GM21423 (cell line): ENCODE measurements at regions not wholly inside any gene's neighbourhood (a gene's known extent, or its start where the extent isn't known, plus 50 kb on each side); places are given as distances from the start of the nearest gene placed in this dataset.

Experiments
- ATAC-seq: cut with Tn5 transposase; IDR thresholded peaks from one replicate; pipeline ENCODE4 v1.9.1; 2021; ENCODE audit warnings: mild to moderate bottlenecking, moderate library complexity; ENCODE audit not compliant: unreplicated experiment

DNA sequence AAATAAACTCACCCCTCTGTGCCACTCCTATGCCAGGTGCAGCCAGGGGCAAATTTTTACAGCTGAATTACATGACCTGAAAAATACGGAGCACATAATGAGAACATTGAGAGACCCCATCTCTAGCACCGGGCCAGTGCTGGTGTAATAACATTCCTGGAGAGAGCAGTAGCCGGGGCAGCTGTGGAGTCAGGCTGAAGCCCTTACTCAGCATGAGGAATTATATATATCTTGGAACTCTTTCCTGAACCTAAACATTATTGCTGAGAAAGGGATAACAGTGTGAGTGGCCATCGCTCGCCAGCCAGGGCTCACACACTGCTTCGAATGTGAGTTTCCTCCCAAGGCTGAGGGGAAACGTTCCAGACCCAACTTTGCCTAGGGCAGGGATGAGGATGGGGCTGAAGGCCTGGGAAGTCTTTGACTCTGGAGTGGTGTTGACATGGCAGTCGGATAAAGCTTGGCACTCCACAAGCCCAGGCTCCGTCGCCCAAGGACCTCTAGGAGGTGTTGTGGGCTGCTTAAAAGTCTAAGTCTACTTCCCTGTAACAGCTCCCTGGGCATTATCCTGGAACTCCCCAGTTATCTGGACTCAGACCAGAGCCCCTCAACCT lies 269.8 kb downstream of the CDC5L start:
- ATAC-seq, result no peak

GRCh38 chr6:44658571-44658970 lies 271.1 kb downstream of the CDC5L start:
- ATAC-seq, result no peak

DNA sequence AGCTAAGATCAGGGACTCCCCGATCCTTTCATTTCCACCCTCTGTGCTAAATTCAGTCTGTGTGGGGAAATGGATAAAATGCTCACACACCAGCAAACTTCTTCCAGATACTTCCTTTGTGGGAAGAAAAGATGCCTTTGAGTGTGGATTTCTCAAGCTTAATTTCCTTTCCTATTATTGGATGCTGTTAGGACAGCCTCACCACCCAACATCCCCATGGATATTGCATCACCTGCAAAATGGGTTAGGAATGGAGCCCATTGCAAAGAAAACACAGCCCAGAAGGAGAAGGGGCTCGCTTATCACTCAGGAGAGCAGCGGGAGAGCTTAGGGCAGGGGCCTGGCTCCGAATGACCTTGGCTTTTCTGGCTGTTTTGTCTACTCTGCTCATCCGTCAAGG lies 272.2 kb downstream of the CDC5L start:
- no peak for ATAC-seq

DNA sequence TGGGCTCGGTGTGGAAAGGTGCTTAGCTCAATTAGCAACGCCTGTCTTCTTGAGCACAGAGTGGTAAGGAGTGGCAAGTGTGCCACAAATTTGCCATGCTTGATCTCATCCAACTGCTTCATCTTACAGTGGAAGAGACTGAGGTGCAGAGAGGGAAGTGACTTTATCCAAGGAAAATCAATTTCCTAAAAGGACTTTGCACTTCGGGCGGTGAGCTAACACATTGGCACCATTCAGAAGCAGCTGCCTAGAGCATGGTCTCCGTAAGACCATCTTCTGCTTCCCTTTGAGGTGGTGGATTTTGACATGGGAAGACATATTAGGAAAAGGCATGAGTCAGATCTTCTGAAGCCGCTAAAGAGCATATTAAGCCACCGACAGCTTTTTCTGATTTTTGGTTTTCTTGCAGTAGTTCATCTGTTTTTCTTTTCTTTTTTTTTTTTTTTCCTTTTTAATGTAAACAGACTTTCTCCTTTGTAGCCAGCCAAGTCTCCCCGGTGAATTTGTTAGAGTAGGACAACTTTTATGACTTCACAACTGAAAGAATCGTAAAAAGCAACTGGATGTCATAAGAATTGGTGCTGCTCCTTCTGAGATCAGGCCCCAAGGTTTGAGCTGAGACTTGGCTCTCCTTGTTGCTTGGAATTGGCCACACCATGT lies 273.2 kb downstream of the CDC5L start:
- no peak for ATAC-seq

- no peak for ATAC-seq
Observed at GRCh38 chr6:44661221-44662008, 273.9 kb downstream of the CDC5L start.

- ATAC-seq, result no peak
Observed at GRCh38 chr6:44662461-44663121, 275.1 kb downstream of the CDC5L start.

DNA sequence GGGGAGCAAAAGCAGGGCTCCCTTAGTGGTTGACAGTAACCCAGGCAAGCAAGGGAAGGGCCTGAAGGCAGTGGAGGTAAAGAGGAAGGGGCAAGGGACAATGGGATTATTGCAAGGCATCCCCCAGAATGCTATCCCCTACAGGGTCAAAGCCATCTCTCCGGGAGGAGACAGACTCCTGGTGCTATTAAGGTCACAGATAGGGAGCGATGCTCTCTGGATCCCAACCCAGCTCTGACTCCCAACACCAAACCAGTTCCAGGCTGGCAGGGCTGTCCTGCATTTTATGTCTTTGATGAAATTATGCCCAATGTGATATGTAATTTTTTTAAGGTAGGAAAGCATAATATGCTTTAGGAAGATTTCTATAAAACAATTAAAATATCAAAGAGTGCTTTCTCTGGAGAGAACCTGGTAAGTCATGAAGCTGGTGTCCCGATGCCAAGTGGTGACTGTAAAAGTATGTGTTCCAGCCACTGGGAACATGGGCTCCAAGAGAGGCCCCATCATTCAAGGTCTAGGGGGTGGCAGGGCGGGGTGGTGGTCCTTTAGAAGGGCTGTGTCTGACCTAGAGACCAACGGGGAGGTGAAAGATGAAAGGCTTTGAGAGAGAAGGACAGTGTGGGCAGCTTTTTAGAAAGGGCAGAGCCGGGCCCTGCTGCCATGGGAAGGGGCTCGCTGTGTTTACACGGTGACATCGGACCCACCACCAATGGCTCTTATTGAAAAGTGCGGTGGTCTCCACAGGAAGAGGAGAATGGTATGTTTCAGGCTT lies 276.5 kb downstream of the CDC5L start:
- ATAC-seq, result no peak

DNA sequence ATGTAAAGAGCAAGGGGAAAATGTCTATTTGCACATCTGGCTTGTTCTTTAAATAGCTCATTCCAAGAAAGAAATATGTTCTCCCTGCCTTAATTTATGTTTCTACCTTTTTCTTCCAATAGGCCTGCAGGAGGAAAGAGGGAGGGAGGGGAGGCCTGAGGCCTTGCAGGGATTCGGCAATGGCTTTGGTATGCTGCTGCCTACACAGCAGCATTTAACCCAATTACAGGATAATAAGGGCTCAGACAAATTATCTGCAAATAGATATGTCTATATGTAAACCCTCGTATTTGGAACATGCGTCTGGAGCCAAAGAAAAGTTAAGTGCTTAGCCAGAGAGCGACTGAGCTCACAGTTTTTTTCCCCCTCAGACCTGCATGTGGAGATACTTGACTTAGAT lies 277.2 kb downstream of the CDC5L start:
- ATAC-seq, result no peak

DNA sequence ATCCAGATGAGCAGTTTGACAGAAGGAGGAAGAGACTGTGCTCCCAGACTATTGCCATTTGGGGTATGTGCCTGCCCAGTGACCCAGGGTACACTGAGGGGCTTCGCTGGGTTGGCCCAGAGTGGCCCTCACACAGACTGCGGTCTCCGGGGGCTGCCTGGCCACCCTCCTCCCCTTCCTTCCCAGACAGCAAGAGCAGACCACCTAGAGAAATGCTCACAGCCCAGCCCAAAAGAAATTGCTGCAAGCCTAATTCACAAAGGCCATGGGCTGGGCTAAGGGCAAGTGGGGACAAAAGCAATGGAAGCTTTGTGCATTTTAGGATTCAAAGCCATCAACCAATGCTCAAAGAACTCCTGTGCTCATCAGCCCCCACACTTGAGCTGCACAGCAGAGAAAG lies 277.6 kb downstream of the CDC5L start:
- ATAC-seq, result no peak

DNA sequence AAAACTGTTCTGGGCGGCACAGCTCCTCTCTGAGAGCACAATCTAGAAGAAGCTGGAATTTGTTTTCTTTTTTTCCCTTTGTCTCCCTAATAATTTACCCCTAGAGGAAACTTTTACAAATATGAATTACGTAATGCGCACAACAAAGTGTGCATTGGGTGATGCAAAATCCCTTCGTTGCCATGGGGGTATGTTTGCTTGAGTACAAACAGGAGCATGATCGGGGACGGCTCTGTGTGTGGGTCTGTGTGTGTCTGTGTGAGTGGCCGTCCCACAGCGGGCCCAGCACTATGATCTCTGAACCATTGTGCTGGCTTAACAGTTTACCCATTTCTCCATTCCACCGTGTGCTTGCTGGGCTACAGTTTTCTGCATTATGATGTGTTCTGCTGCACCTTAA lies 278.2 kb downstream of the CDC5L start:
- ATAC-seq, result no peak

GRCh38 chr6:44666324-44666723 lies 278.8 kb downstream of the CDC5L start:
- ATAC-seq, result no peak

DNA sequence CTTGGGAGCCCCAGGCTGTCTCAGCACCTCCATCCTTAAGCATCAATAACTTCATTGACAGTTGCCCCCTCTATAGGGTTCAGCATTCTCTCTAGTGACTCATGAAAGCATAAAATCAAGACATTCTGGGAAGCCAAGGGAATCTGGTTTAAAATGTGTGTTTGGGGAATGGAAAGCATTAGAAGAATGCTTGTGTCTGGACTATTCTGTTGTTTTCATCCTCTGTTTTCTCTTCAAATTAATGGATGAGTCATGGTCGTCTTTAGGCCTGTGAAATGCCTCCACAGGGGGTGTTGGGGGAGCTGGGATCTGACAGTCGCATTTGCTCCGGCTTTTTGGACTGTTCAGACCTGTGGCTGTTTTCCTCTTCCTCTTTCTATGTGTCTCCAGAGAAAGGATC lies 279.7 kb downstream of the CDC5L start:
- no peak for ATAC-seq

DNA sequence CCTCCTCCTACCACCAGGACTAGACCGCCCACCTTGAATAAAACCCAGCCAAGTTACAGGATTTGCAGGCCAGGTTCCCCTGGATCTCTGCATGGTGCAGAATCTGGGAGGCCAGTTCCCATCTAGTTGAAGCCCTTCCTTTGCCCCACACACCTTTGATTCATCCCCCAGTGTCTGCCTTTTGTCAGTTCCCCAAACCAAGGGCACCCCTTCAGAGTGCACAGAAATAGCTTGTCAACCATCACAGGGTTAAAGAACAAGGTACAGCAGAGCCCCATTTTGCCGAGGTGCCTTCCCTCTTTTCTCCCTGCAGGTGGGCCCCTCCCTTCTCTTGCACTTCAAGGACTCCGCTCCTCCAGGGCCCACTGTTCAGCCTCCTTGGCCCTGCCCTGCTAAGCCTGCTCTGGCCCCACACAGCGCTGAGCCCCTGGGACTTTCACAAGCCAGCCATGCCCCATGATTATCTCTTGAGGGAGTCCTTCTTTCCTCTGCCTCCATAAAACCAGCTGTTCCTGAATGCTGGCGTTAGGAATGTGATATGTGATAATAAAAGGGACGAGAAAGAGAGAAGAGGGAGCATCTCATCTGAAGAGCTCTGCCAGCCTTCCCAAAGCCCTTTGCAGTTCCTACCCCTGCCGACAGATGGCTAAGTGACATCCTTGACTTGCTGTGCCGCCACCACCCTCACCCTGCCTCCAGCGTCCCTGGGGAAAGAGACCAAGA lies 280.3 kb downstream of the CDC5L start:
- ATAC-seq, result no peak

- no peak for ATAC-seq
Observed at GRCh38 chr6:44668391-44668930, 281.0 kb downstream of the CDC5L start.

DNA sequence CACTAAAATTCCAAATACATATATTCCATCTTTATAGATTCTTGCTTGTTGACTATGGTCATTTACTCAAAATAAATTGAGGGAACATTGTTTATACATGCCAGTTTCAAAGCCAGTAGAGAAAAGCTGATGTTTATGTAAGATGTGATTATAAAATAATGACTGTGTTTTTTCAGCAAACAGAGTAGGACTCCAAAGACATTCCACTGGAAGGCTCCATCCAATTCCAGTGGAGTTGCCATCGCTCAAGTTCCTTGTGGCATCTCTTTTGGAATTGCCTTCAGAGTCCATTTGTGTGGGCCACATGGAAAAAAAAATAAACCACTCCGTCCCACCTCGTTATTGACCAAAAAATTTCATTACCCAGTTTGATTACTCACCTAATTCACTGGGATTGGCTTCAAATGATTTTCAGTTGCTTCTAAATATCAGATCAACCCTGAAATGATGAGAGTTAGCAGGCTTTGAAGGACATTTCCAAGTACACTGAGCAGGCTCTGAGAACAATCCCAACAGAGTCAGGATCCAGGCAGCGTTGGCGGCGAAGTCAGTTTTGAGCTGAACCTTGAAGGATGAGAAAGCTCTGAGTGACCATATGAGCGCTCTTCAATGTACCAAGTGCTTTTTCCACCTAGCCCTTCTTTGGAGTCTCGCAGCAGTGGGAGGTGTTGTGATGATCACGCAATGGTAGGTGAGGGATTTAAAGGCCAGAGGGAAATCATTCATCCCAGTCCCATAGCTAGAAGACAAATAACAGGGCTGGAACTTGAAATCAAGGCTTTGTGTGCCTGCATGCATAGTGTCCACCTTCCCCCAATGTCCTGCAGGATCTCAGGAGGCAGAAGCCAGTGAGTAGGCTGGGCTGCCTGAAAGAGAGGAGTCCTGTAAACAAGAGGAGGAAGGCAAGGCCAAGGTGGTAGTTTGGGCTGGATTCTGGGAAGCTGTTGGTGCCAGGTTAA lies 281.7 kb downstream of the CDC5L start:
- no peak for ATAC-seq

GRCh38 chr6:44670146-44670545 lies 282.6 kb downstream of the CDC5L start:
- no peak for ATAC-seq

DNA sequence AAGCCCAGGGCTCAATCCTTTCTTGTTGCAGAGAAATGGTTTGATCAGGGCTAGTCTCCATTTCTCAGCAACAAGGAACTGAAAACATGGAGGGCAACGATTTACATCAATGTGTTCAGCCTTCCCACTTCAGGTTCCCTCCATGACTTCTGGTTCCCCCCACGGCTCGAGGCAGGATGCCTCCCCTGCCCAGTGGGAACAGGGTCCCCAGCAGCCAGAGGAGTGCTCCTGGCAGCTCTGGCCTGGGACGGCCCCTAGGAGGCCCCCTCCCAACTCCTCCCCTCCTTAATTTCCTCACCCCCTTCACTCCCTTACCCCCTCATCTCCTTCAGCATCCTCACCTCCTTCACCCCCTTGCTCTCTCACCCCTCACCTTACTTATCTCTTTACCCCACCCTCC lies 283.8 kb downstream of the CDC5L start:
- ATAC-seq, result no peak

- no peak for ATAC-seq
Observed at GRCh38 chr6:44672086-44672485, 284.6 kb downstream of the CDC5L start.

DNA sequence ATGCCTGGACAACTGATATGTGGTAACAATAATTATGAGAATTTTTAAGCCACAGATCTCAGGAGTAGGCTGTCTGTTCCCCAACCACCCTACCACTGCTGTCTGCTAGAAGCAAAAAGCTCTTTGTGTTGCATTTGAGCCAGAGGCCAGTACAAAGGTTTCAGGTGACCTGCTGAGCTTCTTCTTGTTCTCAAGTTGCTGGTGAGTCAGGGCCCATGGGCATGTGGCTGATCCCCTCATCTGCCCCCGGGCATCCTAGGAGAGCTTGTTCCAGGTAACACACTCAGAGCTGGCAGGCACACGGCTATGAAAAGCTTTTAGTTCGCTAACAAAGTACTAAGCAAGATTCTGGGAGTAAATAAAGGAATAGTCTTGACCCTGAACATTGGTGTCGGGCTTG lies 285.3 kb downstream of the CDC5L start:
- no peak for ATAC-seq
